ENCODE measurements at regions not wholly inside any gene's neighbourhood (a gene's known extent, or its start where the extent isn't known, plus 50 kb on each side); places are given as distances from the start of the nearest gene placed in this dataset.

- Histone ChIP-seq H3K4me3 (ENCODE audit: low read depth, low read length) (no peak overlapping the region), H3K9me3 (ENCODE audit: control insufficient read depth, insufficient read depth, low read depth, low read length) (no peaks in the 10 kb centered on the region), H3K27ac (ENCODE audit: extremely low read depth, low read depth, low read length) (no peak overlapping the region), H3K4me1 (ENCODE audit: control insufficient read depth, insufficient read depth, low read length) (no peaks in the 10 kb centered on the region), H3K36me3 (ENCODE audit: control insufficient read depth in 2 of 2, insufficient read depth in 1 of 2, low read length in 2 of 2) (no peaks in the 10 kb centered on the region)
- ChIA-PET CTCF (interaction anchor here (0.6 to 1.4 kb wide), 11 partner anchors 10 to 753 kb away, joined by 3 to 4 read pairs (median 3); no protein-coding TSS in a partner anchor), POLR2A (no interaction called here)
- TF ChIP-seq ZNF335 (tag by site-specific recombination; conservative IDR thresholded peaks at IDR 0.05) (no peak), ZNF174 (tag by site-specific recombination; IDR thresholded peaks at IDR 0.05) (no peak), ZNF248 (tag by site-specific recombination; IDR thresholded peaks at IDR 0.05) (no peak), ZNF596 (tag by site-specific recombination; IDR thresholded peaks at IDR 0.05) (no peak), ZNF558 (tag by site-specific recombination; IDR thresholded peaks at IDR 0.05) (no peak), ZNF707 (tag by site-specific recombination; IDR thresholded peaks at IDR 0.05) (no peak), RBAK (tag by site-specific recombination; IDR thresholded peaks at IDR 0.05) (no peak), YY2 (tag by site-specific recombination; IDR thresholded peaks at IDR 0.05) (no peak), ZBTB8A (tag by site-specific recombination; IDR thresholded peaks at IDR 0.05) (no peak), ZBTB26 (tag by site-specific recombination; optimal IDR thresholded peaks at IDR 0.05) (no peak)
- TF ChIP-seq, protein P1, sequence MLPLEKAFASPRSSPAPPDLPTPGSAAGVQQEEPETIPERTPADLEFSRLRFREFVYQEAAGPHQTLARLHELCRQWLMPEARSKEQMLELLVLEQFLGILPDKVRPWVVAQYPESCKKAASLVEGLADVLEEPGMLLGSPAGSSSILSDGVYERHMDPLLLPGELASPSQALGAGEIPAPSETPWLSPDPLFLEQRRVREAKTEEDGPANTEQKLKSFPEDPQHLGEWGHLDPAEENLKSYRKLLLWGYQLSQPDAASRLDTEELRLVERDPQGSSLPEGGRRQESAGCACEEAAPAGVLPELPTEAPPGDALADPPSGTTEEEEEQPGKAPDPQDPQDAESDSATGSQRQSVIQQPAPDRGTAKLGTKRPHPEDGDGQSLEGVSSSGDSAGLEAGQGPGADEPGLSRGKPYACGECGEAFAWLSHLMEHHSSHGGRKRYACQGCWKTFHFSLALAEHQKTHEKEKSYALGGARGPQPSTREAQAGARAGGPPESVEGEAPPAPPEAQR (tag by site-specific recombination; IDR thresholded peaks at IDR 0.05), result no peak
These were observed 398.3 kb upstream of the ATP10A start for GRCh38 chr15:26261413-26261812.

GRCh38 chr15:26260517-26261133 is 397.5 kb upstream of the ATP10A start:
- H3K4me1 ChIP-seq (ENCODE audit: control insufficient read depth, insufficient read depth, low read length), result no peaks in the 10 kb centered on the region
- H3K27ac ChIP-seq (ENCODE audit: extremely low read depth, low read depth, low read length), result no peak overlapping the region
- ChIA-PET CTCF (interaction anchor here (0.5 to 1.4 kb wide), 12 partner anchors 9 to 752 kb away, joined by 3 to 4 read pairs (median 3); no protein-coding TSS in a partner anchor), POLR2A (no interaction called here)
- H3K9me3 ChIP-seq (ENCODE audit: control insufficient read depth, insufficient read depth, low read depth, low read length), result no peaks in the 10 kb centered on the region
- H3K4me3 ChIP-seq (ENCODE audit: low read depth, low read length), result no peak overlapping the region
- no peak for TF ChIP-seq ZNF692 (tag by site-specific recombination; IDR thresholded peaks at IDR 0.05)
- TF ChIP-seq, protein P2, sequence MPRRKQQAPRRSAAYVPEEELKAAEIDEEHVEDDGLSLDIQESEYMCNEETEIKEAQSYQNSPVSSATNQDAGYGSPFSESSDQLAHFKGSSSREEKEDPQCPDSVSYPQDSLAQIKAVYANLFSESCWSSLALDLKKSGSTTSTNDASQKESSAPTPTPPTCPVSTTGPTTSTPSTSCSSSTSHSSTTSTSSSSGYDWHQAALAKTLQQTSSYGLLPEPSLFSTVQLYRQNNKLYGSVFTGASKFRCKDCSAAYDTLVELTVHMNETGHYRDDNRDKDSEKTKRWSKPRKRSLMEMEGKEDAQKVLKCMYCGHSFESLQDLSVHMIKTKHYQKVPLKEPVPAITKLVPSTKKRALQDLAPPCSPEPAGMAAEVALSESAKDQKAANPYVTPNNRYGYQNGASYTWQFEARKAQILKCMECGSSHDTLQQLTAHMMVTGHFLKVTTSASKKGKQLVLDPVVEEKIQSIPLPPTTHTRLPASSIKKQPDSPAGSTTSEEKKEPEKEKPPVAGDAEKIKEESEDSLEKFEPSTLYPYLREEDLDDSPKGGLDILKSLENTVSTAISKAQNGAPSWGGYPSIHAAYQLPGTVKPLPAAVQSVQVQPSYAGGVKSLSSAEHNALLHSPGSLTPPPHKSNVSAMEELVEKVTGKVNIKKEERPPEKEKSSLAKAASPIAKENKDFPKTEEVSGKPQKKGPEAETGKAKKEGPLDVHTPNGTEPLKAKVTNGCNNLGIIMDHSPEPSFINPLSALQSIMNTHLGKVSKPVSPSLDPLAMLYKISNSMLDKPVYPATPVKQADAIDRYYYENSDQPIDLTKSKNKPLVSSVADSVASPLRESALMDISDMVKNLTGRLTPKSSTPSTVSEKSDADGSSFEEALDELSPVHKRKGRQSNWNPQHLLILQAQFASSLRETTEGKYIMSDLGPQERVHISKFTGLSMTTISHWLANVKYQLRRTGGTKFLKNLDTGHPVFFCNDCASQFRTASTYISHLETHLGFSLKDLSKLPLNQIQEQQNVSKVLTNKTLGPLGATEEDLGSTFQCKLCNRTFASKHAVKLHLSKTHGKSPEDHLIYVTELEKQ (tag by site-specific recombination; IDR thresholded peaks at IDR 0.05; ENCODE audit: borderline replicate concordance), result no peak
- TF ChIP-seq ZNF561 (tag by site-specific recombination; IDR thresholded peaks at IDR 0.05; ENCODE audit: borderline replicate concordance), result no peak
- TF ChIP-seq ZNF654 (tag by site-specific recombination; IDR thresholded peaks at IDR 0.05; ENCODE audit: low read depth), result peak; percentile 33
- no peak for TF ChIP-seq ZNF544 (tag by site-specific recombination; IDR thresholded peaks at IDR 0.05)
- no peaks in the 10 kb centered on the region for H3K36me3 ChIP-seq (ENCODE audit: control insufficient read depth in 2 of 2, insufficient read depth in 1 of 2, low read length in 2 of 2)

Data from HEK293 (cell line).